GM19023 (cell line): ENCODE measurements at regions not wholly inside any gene's neighbourhood (a gene's known extent, or its start where the extent isn't known, plus 50 kb on each side); places are given as distances from the start of the nearest gene placed in this dataset.
"Not testable (repeated sequence)": the region's sequence is repeated elsewhere in the genome, so short reads cannot be mapped to it uniquely, and the experiment has no call there.

Experiments used
- ATAC-seq: cut with Tn5 transposase; IDR thresholded peaks from one replicate; pipeline ENCODE4 v1.9.1; 2021; ENCODE audit warnings: mild to moderate bottlenecking, moderate library complexity; ENCODE audit not compliant: unreplicated experiment

DNA sequence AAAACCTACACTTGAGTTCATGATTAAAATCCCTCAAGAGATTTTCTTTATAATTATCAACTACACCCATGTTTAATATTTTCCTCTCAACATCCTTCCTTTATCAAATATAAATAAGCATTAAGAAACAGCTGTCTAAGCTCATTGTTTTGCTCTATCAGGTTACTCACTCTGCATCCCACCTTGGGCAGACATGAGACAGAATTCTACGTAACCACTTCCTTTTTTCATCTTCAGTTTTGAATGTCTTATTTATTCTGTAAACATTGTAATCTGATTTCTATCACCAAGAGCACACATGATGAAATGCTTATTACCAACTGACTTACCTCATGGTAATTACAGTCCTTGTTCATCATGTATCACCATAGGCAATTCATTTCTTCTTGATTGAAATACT lies 1256.6 kb upstream of the ATXN8OS start:
- ATAC-seq, result no peak

DNA sequence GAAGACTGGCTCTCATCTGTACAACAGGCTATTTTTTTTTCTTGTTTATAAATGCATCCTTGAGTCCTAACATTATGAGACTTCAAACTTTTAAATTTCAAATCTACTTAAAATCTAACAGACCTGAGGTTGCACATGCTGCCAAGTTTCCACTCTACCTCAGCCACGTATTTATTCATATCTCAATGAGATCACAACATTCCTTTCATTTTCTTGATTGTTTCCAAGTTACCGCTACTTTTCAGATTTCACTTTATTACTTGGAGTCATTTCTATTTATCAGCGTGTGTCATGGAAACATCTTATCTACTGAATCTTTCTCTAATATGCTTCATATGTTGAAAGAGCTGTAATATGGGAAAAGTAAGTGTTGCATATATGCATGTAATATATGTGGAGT lies 1257.5 kb upstream of the ATXN8OS start:
- ATAC-seq, result no peak

DNA sequence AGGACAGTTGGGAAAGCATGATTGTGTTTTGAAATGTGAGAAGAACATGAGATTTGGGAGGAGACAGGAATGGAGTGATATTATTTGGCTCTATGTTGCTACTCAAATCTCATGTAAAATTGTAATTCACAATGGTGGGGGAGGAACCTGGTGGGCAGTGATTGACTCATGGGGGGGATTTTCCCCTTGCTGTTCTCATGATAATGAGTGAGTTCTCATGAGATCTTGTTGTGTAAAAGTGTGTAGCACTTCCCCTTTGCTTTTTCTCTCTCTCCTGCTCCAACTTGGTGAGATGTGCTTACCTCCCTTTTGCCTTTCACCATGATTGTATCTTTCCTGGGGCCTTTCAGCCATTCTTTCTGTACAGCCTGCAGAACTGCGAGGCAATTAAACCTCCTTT lies 1261.0 kb upstream of the ATXN8OS start:
- ATAC-seq, result no peak

DNA sequence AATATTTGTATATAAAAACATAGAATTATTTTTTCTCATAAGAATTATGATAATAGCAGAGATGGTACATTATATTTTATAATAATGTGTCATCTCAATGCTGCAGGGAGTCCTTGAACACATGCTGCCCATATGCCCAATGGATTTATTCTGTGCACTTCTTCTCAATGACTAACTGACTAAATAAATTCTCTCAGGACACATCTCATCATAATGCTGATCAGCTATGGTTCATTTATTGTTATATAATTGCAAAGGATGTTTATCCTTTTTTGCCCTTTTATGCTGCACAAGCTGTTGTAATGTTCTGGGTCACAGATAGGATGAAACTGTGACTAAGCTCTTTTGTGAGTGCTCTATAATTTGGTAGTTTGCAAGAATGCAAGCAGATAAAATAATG lies 1273.3 kb upstream of the ATXN8OS start:
- ATAC-seq, result no peak

DNA sequence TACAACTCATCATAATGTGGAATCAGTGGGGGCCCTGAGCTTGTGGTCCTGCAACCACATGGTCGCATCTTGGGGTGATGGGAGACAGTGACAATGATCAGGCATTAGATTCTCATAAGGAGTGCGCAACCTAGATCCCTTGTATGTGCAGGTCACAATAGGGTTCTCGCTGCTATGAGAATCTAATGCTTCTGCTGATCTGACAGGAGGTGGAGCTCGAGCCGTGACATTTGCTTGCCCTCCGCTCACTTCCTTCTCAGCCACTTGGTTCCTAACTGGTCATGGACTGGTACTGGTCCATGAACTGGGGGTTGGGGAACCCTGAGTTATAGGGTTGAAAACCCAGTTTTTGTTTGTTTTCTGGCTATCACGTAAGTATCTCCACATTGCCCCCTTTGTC lies 1290.9 kb upstream of the ATXN8OS start:
- no peak for ATAC-seq

DNA sequence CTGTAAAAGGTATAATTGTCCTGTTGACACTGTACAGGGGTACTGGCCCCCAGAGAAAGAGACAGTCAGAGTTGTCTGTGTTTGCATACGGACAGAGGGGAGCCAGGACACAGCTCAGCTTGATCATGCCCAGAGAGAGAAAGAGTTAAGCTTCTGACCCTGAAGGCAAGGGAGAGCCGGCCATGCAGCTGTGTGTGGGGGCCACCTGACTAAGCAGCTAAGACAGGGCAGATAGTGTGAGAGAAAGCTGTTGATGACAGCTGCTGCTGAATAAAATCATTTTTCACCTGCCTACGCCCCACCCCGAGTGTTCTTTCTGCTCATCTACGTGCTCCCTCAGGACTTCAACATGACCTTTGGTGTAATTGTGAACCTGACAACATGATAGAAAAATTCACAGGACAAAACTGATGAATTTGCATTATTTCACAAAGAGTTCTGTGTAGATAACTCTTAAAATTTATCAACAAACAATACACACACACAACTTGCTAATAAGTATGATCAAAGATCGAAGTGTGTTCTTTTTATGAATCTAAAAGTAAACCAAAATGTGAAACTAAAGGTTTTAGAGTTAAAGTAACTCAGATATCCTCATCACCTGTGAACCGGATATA lies 1294.3 kb upstream of the ATXN8OS start:
- ATAC-seq, result no peak

DNA sequence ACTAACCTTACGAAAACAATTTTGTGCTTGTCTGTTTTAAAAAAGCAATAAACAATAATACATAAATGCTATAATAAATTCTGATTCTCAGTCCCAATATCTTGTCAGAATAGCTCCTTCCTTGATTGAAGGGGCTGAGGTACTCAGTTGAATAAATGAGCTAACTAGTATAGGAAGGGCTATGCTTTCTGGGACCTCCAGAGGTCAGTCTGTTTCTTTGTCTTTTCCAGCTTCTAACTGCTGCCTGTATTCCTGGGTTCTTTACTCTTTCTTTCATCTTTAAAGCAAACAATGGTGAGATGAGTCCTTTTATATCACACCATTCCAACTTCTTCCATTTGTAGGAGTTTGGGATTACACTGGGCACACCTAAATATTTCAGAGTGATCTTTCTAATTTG lies 1297.0 kb upstream of the ATXN8OS start:
- no peak for ATAC-seq

DNA sequence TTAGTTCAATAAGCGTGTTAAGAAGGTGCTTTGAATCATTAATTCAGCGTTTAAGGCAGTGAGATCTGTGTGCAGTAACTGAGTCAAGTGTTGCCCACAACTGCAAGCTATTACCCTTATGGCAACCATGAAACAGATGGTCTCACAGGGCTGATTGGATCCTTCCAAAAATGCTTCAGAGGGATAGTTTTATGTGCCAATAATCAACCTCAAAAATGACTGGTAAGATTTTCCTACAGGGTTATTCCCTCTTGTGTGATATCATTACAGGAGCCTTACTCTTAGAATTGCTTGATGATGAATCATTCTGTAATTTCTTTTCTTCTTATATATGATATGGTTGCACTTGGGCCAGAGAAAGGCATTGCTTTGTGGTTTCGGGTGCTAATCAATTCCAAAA lies 1299.2 kb upstream of the ATXN8OS start:
- ATAC-seq, result no peak

DNA sequence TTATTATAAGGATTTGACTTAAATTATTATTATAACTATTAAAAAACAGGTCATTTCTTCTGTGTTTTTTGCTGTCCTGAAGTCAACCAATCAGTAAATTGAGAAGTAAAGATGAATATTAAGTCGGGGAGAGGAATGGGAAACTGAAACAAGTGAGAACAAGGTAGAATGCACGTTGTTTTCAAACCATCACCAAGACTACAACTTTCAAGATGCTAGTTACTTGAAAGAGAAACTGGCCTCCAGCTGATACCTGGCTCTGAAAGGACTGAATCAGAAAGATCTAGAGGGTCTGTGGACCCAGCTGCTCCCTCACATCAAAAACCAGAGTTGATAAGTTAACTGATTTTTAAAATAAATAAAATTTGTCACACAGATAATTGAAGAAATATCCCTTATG lies 1301.5 kb upstream of the ATXN8OS start:
- no peak for ATAC-seq

DNA sequence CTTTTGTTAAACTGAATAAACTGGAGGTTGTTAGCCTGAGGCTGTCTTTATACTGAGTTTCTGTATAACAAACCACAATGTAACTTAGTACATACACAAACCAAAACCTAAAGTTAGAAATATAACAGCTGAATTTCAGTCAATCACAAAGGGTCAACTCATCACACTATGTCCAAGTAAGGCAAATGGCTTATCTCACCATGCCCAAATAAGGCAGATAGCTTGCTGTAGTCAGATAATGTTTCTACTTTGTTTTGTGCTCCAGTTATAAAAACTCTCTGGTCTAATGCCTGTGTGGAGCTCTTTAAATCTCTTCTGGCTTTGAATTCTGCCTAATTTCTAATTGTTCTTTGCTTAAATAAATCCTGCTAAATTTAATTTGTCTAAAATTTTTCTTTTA lies 1323.4 kb upstream of the ATXN8OS start:
- no peak for ATAC-seq

DNA sequence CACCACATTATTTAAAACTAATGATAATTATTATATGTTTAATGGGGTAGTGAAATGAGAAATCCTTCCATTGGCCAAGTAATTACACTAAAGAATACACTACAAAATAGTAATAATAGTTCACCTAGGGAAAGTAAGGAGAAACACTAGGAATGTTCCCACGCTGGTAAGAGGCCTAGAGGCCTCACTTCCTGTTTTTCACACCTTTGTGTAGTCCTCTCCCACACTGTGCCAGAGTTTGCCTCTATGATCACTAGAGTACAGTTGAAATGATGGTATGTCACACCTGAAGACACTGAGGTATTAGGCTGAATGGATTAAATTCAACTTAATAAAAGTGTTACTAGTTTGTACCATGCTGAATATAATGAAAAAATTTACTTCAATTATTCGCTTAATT lies 1348.0 kb upstream of the ATXN8OS start:
- no peak for ATAC-seq

DNA sequence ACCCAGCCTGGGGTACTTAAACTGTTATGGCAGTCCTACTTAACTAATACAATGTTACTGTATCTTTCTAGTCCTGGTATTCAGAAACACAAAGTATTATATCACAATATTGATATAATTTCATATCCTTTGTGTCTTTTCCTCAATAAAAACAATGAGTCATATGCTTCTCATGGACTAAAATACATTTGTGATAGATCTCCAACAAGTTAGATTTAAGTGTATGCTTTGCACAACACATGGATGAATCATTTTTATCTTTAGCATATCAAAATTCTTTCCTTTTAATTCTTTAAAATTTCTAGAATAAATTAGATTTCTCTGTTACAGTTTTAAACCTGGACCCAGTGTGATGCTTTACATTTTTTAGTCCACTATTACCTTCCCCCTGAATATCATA lies 1357.8 kb upstream of the ATXN8OS start:
- ATAC-seq, result no peak

DNA sequence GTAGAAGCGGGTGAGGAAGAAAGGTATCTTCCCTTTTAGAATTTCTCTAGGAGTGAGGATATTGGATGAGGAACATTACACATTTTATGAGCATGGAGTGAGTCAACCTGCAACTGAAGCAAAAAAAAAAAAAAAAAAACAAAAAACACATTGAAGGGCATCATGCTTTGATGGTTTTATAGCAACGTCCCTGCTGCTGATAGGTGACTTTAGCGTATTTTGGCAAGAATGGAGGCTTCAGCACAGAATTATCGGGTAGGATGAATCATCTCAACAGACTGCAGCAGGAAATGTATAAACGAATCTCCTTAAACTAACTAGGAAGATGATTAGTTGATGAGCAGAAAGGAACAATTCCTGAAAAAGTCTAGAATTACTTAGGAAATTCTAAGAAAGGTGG lies 1359.6 kb upstream of the ATXN8OS start:
- no peak for ATAC-seq

DNA sequence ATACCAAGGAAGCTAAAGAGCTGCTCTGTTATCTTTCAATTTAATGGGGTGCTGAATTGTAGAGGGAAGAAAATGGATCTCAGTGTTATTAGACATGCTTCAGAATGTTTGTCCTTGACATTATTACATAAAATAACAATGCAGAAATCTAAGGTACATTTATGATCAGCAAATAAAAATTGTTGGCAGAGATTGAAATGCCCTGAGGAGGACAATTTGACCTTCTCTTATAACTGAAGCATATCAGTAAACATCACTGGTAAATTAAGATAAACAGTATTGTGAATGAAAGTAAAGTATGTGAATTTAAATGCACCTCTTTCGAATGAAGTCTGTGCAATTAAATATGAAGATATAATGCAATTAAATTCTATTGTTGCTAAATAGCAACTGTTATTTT lies 1362.1 kb upstream of the ATXN8OS start:
- ATAC-seq, result no peak

DNA sequence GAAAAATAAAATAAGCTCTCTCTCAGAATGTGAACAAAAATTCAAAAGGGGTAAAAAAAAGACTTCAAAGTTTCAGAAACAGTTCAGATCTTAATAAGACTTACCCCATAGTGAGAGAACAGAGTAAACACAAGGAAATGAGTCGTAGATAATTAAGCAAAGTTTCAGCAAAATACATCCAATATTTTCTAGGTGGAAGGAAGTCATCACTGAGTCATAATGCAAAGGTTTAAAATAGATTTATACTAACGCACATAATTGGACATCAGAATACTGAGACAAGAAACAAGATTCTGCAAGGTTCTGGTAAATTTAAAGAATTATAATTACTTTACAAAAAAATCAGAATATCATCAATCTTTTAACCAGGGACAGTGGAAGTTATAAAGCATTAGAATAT lies 1370.7 kb upstream of the ATXN8OS start:
- no peak for ATAC-seq

DNA sequence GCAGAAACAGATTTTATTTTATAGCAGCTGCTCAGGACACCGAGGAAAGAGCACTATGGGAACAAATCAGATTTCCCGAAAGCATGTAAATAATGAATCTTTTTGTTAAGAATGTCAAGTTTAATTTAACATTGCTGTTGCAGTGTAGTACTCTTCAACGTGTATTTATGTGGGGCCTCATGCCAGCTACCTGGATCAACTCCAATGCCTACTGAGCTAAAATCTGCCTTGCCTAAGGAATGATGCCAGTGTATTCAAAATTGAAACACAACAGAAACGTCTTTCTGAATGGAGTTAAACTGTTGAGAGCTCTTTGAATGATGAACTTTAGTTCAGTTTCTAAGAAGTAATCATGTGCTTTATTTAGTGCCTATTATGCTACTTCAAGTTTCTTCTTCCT lies 1379.8 kb upstream of the ATXN8OS start:
- no peak for ATAC-seq

DNA sequence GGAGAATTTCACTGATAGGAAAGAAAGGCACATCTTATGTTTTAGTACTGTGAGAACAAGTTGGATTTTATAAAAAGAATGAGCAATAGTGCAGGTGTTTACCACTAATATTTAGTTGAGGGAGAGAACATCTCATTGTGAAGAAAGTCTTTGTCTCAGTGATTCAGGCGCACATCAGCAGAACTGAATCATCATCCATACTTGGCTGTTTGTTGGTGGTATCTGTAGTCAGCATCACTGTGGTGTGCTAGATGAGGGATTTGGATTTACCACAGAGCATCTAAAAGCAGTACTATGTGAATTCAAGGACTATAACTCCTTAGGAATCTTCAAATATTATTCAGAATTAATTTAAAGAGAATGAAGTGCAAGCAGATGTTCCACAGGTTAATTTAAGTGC lies 1380.5 kb upstream of the ATXN8OS start:
- no peak for ATAC-seq

DNA sequence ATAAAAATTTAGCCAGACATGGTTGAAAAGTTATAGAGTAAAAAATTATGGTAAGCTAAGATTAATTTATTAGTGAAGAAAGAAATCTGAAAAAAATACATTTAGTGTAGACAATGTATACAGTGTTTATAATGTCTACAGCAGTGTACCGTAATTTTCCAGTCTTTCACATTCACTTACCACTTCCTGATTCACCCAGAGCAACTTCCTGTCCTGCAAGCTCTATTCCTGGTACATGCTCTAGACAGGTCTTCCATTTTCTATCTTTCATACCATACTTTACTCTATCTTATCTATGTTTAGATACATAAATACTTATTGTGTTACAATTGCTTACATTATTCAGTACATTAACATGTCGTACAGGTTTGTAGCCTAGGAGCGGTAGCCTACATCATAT lies 1387.8 kb upstream of the ATXN8OS start:
- ATAC-seq, result no peak

DNA sequence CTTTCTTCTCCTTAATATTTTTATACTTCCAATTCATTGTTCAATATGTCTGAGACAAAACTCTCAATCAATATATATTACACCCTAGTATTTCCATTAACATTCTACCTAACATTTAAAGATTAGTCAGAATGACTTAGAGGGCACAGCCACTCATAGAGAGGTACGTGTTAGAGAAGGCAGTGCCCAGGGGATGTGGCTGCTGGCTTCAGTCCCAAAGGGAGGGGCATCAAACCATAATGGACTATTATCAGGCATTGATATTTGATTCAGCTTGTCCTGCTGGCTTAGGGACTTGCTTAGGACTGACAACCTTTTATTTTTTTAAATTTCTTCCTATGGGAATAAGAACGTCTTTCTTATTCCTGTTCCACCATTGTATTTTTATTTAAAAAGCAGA lies 1392.0 kb upstream of the ATXN8OS start:
- ATAC-seq, result no peak

DNA sequence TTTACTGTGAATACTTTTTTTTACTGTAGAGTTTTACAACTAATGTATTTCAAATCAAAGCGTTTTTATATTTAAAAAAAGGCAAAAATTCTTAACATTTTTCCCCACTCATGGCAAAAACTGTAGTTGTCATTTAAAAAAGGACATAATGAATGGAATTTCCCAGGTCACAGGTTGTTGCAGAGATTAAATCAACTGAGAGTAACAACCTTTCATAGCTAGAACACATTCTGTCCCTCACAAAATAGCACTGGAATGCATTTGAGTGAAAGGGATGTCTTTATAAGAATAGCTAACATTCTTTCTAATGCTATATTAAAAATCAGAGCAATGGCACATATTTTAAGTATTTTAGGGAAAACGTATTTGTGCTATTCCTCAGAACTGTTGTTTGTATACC lies 1393.3 kb upstream of the ATXN8OS start:
- no peak for ATAC-seq

DNA sequence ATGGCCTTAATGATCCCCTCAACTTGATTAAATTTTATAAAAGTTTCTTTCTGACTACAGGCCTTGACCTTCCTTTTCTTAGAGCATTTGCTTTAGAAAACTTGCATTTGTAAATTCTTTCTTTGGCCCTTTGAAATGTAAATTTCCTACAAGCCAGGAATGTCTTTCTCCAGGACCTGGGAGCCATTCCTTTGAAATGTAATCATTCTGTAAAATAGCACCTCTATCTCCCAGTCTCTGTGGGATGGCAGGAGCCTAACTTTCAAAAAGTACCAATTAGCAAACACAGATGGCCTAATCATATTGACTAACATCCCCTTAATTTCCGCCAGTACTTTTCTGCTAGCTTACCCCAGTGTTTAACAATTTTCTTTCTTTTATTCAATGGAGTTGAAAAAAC lies 1394.2 kb upstream of the ATXN8OS start:
- ATAC-seq, result no peak

DNA sequence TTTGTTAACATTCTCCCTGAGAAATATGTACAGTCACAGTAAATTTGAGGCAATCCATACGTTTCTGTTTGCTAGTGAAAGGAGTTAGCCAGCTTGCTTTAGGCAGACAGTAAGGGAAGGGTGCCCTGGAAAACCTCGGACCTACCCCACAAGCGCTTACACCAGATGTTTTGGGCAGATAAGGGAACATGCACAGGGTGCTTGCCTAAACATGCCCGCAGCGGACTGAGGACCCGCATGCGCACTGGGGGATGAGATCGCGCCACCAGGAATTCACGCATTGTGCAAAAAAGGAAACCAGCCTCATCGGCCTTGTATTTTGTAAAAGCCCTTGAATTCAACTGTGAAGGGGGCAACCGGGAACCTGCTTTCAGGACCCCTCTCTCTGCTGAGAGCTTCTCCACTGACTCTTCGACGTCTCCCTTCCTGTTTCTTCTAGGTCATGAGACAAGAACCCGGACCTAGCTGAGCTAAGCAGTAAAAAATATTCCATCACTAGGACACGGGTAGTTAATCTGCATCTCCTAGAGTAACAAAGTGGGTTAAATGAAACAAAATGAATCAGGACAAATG lies 1399.2 kb upstream of the ATXN8OS start:
- no peak for ATAC-seq

DNA sequence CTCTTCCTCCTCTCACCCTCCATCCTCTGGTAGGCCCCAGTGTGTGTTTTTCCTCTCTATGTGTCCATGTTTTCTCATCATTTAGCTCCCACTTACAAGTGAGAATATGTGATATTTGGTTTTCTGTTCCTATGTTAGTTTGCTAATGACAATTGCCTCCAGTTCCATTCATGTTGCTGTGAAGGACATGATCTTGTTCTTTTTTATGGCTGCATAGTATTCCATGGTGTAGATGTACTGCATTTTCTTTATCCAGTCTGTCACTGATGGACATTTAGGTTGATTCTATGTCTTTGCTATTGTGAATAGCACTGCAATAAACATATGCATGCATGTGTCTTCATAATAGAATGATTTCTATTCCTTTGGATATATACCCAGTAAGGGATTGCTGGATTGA lies 1401.6 kb upstream of the ATXN8OS start:
- ATAC-seq, result not testable (repeated sequence)
